HG02588 (cell line): ENCODE measurements at regions not wholly inside any gene's neighbourhood (a gene's known extent, or its start where the extent isn't known, plus 50 kb on each side); places are given as distances from the start of the nearest gene placed in this dataset.
"Not testable (repeated sequence)": the region's sequence is repeated elsewhere in the genome, so short reads cannot be mapped to it uniquely, and the experiment has no call there.

ENCODE experiments used
- ATAC-seq: cut with Tn5 transposase; IDR thresholded peaks from one replicate; pipeline ENCODE4 v1.9.1; 2021; ENCODE audit warnings: mild to moderate bottlenecking, moderate library complexity; ENCODE audit not compliant: unreplicated experiment

- ATAC-seq = no peak
Measured at GRCh38 chr5:85647349-85648127, 970.2 kb upstream of the COX7C start.

DNA sequence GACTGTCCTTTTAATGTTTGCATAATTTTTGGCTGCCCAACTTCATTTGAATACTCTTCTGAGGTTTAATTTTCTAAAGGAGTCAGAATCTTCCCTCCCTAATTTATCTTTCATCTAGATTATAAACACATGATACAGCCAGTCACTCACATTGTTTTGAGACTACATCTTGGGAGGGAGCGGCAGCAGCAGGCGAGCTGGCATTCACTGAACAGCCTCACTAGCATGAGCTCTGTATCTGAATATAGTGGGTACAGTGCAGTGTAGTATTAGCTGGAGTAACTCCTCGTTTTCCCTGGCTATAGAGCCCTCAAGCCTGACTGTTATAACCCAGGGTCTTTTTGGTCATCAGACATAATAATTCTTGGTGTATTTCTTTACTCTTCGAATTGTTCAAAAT lies 969.2 kb upstream of the COX7C start:
- ATAC-seq = no peak

DNA sequence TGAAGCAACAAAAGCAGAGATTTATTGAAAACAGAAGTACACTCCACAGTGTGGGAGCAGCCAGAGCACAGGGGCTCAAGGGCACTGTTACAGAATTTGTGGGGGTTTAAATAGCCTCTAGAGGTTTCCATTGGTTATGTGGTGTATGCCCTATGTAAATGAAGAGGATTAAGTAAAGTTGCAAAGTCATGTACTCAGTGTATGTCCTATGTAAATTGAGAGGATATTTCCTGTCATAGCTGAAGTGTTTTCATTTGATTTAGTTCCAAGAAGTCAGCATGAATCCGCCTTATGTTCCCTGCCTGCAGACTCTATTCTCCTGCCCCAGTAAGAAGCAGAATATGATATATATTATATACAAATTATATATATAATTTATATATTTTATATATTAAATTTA lies 966.0 kb upstream of the COX7C start:
- ATAC-seq = no peak

DNA sequence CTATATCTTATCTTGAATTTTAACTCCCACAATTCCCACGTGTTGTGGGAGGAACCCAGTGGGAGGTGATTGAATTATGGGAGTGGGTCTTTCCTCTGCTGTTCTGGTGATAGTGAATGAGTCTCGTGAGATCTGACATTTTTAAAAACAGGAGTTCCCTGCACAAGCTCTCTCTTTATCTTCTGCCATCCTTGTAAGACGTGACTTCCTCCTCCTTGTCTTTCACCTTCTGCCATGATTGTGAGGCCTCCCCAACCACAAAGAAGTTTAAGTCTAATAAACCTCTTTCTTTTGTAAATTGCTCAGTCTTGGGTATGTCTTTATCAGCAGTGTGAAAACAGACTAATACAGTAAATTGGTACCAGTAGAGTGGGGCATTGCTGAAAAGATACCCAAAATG lies 963.6 kb upstream of the COX7C start:
- ATAC-seq = not testable (repeated sequence)

- no peak for ATAC-seq
Measured at GRCh38 chr5:85656050-85656449, 961.7 kb upstream of the COX7C start.

DNA sequence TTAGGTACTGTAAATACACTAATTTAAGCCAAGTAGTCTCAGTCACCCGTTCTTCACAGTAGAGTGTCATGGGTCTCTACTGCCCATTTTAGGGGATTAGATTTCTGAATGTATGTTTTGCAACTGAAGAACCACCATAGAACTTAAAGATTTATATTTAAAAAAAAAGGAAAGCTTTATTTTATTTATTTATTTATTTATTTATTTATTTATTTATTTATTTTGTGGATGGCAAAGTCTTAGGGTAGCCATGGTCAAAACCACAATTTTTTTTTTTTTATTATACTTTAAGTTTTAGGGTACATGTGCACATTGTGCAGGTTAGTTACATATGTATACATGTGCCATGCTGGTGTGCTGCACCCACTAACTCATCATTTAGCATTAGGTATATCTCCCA lies 960.4 kb upstream of the COX7C start:
- ATAC-seq = not testable (repeated sequence)

- ATAC-seq = not testable (repeated sequence)
Measured at GRCh38 chr5:85662969-85663707, 954.6 kb upstream of the COX7C start.

GRCh38 chr5:85663708-85664031 lies 954.1 kb upstream of the COX7C start:
- ATAC-seq = no peak

DNA sequence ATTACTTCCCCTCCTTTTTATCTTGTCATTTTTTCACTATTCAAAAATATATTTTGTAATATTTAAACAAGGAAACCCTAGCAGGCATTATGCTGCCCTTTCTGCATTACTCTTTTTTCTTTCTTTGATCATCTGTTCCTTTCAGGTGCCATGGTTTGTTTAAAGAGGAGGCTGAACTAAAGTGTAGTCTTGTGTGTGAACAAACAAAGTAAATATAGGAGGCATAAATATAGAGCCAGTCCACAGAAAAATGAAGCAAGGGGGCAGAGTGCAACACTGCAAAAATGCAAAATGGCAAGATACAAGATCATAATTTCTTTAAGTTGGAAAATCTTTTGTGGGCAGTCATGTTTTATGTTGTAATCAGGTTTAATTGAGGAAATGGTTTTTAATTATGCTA lies 947.3 kb upstream of the COX7C start:
- no peak for ATAC-seq

DNA sequence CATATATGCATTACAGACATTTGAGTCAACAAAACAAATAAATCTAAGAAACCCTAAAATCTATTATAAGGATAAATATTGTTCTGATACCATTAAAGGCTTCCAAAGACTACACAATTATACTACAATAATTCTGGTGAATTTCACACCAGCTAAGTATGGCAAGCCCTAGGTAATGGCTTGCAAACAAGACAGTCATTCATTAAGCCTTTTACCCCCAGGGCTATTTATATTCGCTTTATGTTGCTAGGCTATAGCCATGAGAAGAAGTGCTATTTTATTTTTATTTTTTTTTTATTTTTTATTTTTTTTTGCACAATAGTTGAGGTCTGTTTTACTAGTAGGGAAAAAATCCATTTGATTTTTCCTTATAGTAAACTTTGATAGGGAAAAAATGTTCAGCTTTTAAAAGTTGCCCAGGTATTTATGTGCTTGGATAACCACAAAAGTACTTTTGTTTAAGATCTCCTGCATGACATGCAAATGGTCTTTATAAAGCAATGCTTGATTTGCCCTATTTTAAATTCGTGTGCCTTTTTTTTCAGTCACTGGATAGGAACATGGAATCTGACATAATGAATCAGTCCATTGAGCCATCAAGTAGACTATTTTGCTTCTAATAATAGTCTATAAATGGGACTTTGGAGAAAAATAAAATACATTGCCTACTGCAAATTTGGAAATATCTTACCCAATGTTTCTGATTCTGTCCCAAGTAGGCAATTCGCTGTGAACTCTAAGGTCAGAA lies 946.3 kb upstream of the COX7C start:
- ATAC-seq = no peak

DNA sequence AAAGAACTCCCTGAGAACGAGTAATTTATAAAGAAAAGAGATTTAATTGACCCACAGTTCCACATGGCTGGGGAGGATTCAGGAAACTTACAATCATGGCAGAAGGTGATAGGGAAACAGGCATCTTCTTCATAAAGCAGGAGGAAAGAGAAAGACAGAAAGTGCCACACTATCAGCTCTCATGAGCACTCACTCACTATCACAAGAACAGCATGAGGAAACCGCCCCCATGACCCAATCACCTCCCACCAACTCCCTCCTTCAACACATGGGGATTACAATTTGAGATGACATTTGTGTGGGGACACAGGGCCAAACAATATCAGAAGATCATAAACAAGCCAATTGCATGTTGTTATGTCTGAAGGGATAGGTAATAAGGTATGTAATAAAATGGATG lies 935.9 kb upstream of the COX7C start:
- no peak for ATAC-seq

GRCh38 chr5:85684351-85684750 lies 933.4 kb upstream of the COX7C start:
- no peak for ATAC-seq

DNA sequence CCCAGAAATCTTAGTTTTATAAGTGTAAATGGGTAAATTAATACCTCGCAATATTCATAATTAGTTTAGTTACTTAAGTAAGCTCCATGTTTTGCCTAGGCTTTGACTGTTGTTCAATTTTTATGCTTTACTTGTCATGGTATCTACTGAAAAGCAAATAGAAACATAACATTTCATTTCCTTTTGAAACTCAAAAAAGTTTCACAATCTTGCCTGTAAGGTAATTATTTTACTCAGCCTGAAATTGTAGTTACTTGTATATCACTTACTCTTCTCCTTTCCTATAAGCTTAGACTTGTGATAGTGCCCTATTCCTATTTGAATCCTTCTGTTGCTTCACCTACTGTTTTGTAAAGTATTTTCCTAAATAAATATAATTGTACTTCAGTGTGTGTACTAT lies 914.4 kb upstream of the COX7C start:
- no peak for ATAC-seq

DNA sequence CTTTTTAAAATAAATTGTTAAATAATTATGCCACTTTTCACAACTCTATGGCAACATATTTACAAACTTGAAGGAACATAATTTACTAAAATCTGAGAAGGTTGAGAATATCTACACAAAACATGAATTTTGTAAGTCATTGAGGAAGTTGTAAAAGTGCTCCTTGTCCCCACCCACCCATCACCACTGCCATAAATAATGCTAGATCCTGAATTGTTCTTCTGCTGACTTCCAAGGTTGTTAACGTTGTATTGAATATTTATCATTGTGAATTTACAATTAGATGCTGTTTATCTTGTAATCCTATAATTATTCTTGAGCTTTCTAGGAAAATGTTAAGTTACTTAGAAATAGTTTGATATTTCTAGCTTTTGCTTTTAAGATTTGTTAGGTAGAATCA lies 908.0 kb upstream of the COX7C start:
- ATAC-seq = no peak

DNA sequence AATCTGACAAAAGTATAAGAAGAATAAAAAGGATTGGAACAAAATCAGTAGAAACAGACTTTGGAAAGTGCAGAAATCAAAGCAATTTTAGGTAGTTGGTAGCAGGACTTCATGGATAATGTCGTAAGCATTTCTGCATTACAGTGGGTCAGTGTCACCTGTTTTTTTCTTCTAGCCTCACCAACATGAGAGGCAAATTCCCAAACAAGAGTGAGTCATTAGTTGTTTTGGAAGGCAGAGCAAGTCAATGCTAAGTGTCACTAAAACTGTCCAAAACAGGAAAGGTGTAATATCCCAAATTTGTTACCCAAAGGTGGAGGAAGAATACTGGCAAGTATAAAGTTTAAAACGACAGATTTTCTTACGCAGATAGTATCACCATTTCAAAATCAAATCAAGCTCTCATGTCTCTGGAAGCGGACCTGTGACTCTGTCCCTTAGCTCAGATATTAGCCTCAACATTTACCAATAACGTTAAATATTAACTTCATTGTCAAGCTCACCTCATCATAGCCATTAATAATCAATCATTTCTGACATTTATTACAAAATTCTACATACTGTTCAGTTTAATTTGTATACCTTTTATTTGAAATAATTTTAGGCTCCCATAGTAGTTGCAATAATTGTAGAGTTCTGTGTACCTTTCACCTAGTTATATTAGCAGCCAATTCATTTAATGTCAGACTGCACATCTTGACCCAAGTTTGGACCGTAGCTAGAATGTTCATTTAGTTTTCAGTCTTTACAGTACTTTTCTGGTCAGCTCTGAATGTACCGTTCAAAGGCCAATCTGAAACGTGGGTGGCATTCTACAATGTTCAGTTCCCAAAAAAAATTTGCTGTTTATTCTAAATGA lies 901.2 kb upstream of the COX7C start:
- no peak for ATAC-seq

DNA sequence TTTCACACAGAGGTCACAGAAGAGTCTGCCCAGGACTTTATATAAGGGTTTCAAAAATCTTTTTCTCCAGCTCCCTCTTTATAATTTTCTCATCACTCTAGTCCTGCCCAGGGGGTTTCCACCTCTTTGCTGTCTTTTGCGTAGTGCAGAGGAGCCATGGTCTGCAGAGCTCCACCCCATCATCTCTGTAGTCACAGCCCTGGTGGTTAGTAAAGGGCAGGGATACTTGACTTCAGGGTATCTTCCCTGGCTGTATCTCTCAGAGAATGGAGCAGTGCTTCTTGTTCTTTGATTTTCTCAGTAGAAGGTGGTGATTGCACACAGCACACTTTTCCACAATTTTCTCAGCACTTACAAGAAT lies 900.6 kb upstream of the COX7C start:
- no peak for ATAC-seq

DNA sequence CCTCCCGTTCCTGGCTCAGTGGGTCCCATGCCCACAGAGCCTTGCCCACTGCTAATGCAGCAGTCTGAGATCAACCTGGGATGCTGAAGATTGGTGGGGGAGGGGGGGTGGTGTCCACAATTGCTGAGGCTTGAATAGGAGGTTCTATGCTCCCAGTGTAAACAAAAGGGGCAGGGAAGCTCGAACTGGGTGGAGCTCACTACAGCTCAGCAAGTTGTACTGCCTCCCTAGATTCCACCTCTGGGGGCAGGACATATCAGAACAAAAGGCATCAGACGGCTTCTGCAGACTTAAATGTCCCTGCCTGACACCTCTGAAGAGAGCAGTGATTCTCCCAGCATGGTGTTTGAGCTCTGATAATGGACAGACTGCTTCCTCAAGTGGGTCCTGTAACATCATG lies 885.6 kb upstream of the COX7C start:
- no peak for ATAC-seq

DNA sequence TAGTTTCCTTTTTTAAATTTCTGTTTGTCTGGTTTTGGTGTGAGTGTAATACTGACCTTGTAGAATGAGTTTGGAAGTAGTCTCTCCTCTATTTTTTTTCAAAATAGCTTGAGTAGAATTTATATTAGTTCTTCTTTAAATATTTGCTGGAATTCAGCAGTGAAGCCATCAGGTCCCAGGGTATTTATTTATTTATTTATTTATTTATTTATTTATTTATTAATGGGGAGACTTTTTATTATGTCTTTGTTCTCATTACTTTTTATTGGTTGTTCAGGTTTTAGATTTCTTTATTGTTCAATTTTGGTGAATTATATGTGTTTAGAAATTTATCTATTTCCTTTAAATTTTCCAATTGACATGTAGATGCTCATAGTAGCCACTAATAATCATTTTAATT lies 875.8 kb upstream of the COX7C start:
- ATAC-seq = no peak

- no peak for ATAC-seq
Measured at GRCh38 chr5:85760519-85760918, 857.2 kb upstream of the COX7C start.

- ATAC-seq = no peak
Measured at GRCh38 chr5:85769347-85769746, 848.4 kb upstream of the COX7C start.

DNA sequence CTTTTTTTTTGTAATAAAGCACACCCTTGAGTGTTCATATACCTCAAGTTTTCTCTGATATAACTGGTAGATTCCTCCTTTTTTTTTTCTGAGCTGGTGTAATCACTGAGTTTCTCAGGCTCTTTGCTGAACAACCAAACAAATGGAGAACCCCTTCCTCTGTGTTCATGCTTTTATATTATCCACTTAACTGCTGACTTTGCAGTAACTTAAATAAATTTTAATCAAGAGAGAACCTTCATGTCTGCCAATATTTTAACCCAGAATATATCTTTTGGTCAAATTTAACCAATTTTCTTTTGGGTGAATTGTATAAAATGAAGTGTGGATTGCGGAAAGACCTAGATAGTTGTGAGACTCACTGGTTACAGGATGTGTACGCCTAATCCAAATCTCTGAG lies 833.0 kb upstream of the COX7C start:
- no peak for ATAC-seq
